22Rv1 (cell line): ENCODE measurements at regions not wholly inside any gene's neighbourhood (a gene's known extent, or its start where the extent isn't known, plus 50 kb on each side); places are given as distances from the start of the nearest gene placed in this dataset.

Source experiments
- CTCF ChIP-seq: fragments of 450-650 bp; IDR thresholded peaks from 2 replicates; pipeline ENCODE4 v1.5.1; 2017; ENCODE audit warnings: mild to moderate bottlenecking
- ZFX ChIP-seq: fragments of 450-650 bp; IDR thresholded peaks from 2 replicates; pipeline ENCODE4 v1.6.1; 2017; ENCODE audit warnings: antibody characterized with exemption, borderline replicate concordance

GRCh38 chr12:68481181-68481941 lies 129.3 kb upstream of the RAP1B start:
- TF ChIP-seq CTCF: no peak
- no peak for TF ChIP-seq ZFX
